Kasumi-1 (cell line): ENCODE measurements at regions not wholly inside any gene's neighbourhood (a gene's known extent, or its start where the extent isn't known, plus 50 kb on each side); places are given as distances from the start of the nearest gene placed in this dataset.

Experiments
- DNase-seq, 2 experiments: peaks; one replicate each; lab custom pipeline; 2025; lab: John Stamatoyannopoulos, UW

DNA sequence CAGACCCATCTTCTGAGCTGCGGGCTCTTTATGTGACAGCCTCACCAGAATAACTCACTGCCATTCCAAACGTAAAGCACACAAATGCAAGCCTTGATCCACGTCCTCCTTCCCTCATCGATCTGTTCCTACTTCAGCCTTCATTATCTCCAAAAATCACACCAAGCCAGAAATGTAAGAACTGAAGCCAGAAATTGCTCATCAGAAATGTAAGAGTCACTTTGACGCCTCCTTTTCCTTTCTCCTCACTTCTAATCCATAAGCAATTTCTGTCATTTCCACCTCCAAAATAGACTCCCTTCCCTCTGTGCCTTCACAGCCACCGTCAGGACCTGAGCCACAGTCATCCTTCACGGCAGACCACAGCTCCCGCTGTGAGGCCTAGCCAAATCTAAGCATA, 387.3 kb upstream of the B3GAT1 start:
- no peak for DNase-seq

DNA sequence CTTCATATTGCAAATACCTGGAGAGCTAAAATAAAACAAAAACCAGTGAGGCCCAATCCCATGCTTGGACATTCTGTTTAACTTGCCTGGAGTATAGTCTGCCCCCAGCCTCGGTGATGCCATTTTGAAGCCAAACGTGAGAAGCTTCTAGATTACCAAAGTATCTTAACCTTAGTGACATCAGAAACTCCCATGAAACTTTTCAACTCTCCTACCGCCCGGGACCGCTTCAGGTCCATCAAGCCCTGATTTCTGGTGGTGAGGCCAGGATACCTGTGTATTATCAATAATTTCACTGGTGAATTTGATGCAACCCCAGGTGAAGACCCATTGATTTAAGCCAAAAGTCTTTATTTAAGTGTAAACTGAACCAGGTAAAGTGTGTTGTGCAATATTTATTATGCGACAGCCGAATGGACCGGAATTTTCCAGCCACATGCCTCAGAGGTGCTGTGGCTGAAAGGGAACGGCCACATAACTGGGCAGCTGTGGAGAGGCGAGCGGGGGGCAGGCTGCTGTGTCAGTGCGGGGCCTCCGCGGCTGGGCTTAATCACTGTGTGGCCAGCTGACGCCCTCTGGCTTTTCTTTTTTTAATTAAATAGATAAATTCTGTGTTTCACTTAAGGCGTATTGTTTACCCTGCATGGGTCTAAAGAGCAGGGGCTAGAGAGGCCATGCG, 385.5 kb upstream of the B3GAT1 start:
- no peak for DNase-seq

DNA sequence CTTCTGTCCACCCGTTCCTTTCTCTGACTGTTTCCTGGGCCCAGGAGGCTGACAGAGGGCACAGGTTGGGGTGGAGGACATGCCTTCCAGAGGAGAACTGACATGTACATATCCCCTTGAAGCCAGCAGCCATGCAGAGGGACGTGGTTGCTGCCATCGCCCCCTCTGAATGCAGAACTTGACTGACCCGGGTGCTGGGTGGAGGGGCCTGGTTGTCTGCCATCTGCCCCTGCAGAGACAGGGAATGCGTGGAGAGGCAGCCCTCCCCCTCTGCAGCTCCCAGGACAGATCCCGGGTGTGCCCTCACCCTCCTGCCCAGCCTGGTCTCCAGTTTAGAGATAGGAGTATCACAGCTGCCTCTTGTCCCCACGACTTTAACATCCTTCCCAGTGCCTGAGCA, 383.0 kb upstream of the B3GAT1 start:
- DNase-seq = no peak

DNA sequence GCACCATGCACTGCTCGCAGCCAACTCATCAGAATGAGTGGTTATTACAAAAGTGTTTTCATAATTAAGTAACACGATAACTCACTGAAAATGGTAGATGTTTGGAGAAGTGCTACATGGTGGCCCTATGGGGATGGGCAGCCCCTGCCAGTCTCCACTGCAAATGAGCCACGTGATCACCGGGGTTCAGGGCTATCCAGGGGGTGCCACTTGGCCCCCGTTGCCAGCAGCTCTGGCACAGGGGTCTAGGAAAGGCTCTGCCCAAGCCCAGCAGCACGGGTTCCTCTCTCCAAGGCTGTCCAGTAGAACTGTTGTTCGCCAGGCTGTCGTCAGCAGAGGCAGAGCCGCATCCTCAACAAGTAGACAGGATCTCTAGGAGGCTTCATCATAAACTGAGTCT, 382.1 kb upstream of the B3GAT1 start:
- DNase-seq = no peak

DNA sequence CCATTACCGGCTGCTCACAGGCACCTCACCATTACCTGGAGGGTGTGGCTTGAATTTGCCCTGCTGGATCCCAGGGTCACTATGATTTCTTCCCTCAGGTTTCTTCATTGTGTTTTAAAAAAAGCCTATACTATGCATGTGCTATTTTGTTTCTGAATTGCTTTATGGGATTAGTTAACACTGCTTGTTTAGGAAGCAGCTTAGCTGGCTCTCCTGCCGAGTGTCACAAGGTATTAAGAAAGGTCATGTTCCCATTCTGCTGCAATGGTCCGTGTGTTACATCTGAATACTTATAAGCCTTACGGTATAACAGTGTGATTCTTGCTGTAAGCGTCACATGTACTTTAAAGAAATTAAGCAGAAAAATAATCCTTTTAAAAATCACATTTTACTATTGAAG, 380.6 kb upstream of the B3GAT1 start:
- DNase-seq = no peak

DNA sequence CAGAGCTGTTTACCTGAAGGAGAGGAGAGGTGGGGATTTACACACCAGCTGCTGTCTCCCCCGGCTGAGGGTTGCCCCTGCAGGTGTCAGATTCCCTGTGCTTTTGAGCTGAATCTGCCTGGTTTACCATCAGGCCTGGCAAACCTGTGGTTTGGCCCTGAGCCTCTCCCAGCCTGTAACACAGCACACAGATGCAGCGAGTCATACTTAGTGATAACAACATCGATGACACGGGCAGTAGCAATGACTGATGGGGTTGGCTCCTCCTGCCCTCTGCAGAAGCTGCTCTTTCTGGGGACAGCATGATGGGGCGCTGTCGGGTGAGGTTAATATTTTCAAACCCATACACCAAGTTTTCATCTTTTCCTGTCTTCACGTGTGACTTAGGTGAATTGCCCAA, 380.0 kb upstream of the B3GAT1 start:
- no peak for DNase-seq

DNA sequence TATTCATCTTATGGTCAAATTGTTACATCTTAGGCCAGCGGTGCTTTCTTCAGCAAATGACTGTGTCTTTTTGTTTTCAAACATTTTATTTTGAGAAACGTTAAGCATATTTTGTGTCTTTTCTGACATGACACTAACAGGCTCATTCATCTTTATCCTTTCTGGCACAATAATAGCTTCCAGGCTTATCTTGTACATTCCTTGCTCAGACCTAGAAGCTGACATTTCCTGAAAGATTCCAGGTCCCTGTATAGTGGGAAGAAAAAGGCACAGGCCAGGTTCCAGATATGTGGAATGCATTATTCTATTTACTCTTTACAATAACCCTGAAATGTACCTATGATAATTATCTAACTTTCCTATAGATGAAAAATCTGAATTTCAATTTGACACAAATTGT, 379.1 kb upstream of the B3GAT1 start:
- DNase-seq = no peak

DNA sequence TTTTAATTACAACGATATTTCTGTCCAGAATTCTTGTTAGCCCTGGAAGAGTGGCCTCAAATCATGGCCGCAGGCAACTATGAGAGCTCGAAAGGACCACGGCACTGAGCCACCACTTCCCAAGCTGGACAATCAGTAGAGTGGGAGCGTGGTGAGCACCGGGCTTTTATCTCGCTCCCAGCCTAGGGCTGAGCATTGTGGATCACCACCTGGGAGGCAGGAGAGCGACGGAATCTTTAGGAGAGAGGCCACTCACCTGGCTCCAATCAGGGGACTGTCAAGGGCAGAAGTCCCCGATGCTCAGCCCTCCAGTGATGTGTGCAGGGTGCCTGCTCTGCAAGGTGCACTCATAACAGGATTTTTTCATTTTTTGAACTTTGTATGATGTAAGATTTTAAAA, 377.1 kb upstream of the B3GAT1 start:
- no peak for DNase-seq

DNA sequence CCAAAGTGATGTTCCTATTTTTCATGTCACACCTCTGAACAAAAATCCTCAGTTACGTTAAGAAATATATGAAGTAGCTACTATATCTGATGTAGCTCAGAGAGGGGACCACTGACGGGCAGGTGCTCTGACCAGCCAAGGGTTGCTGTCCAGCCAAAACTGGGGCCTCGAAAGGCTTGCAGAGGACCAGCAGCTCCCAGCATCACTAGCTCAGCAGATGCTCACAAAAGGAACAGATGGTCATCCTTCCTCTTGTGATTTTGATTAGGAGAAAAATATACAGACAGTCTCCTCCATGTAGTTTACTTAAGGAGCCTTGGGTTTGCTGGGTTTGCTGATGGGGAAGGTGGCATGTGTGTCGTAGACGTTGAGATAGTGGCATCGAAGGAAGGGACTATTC, 374.6 kb upstream of the B3GAT1 start:
- DNase-seq = no peak

DNA sequence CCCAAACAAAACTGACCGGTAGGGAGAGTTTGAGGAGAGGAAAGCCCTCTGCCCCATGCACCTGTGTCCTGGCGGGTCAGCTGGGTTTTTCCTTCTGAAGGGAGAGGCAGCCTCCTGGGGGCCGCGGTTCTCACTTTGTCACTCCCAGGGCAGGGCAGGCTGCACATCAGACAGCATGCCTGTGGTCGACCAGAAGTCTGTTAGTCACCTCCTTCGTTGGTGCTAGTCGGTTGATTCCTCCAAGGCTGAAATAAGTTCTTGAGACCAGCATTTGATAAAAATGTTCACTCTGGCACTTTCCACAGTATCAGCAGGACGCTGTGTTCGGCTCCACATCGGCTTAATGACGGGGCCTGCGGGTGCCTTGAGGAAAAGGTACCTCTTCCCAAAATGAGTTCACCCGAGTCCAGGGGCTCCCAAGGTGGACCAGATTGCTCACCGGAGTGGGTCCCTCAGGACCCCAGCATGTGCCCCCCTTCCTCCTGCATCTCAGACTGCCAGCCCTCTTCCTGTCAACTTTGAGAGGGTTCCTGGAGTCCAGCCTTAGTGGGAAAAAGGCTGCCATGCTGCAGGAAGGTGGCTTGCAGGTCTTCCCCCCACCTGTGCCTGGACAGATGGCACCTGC, 373.7 kb upstream of the B3GAT1 start:
- DNase-seq = no peak

DNA sequence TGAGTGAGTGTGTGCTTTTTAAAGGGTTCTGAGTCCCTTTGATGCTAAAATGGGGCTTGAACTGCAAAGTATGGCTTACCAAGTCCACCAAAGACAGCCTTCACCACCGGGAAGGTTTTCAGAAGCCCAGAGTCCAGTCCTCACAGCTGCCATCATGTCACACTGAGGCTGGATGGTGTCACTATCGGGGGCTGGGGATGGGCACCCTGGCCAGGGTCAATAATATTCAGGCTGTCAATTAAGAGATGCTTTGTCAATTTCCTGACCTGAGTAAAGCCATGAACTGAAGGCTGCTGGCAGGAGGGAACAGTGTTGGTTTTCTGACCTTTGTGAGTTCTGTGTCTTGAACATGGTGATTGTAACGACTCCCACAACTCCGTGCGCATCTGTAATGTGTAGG, 373.0 kb upstream of the B3GAT1 start:
- no peak for DNase-seq

DNA sequence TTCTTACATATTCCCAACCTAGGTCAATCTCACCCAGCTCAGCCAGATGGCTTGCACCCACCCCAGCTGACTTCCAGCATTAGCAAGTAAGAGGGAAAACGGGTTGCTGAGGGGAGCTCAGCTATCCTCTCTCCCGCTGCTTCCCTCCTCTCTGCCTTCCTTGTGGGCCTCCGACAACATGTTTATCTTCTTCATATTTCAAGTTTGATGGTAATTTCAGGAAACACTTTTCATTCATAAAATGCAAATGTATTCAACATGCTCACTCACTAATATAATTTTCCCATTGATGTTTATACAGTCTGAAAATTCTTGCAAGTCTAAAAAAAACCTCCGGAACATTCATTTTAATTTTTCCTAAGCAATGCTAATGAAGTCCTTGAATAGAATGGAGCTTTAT, 372.5 kb upstream of the B3GAT1 start:
- DNase-seq = no peak

DNA sequence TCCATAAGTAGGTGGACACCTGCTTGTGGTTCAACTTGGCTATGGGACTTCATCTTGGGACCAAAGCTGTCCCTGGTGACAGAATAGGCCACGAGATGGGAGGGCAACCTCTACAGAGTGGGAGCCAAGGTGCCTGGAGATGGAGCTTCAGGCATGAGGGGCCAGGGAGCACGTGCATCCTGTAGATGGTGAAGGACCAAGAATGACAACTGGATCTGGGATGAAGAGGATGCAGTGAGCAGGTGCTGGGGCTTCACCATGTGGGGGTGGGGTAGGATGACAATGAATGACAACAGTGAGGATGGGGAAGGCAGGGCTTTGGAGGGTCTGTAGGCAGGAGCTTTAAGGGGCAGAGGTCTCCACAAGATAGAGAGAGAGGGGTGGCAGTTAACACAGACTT, 372.0 kb upstream of the B3GAT1 start:
- DNase-seq = no peak

DNA sequence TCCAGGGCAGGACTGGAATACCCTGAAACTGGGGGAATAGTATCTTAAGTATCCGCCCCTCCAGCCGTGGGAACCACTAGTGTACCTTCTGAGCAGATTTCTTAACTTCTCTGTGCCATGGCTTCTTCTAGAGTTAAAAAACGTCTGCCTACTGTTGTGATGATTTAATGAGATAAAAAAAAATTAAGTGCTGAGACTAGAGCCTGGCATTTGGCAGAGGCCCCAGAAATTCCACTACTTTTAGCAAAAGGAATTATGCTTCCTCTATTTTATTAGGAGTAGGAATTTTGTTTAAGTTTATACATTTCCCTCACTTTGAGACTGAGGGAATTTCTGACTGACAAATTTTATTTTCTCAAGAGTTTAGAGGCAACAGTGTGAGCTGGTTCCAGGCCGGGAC, 371.2 kb upstream of the B3GAT1 start:
- DNase-seq = no peak

DNA sequence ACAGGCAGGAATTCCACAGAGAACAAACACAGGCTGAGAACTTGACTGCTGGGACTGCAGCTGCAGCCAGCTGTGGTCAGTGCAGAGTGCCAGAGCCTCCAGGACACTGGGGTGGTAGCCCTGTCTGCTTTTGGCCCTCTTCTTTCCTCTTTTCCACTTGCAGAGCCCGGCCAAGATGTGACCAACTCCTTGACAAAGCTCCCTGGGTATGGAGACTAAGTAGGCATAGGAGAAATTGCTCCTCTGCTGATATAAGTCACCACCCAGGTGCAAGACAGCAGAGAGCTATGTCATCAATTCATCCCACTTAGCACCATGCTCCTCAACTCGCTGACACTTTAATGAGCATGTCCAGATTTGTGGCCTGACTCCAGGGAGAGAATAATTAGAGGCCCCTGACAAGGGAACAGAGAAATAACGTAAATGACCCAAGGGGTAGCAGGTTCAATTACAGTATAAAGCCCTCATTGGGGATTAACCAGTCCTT, 369.4 kb upstream of the B3GAT1 start:
- DNase-seq = no peak

DNA sequence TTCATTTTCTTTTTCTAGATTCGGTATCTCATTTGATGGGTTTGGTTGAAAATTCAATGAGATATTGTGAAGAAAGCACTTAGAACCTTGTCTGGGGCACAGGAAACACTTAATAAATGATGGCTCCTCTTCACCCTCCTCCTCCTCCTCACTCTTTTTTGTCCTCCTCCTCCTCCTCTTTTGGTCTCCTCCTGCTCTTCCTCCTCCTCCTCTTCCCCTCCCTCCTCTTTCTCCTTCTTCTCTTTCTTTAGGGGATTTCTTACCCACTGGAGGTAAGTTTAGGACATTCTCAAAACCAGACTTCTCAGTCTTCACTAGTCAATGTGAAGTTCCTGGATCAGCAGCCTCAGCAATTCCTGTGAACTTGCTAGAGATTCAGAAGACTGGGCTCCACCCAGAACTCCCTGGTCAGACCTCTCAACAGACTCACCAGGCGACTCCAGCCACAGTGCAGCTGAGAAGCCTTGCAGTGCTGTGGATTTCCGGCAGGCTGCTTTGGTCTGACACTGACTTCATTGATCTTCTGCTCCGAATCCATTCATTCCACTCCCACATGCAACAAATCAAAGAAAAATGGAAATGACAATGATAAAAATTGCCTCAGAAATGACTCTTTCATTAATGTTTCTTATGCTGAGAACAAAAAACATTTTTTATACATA, 368.6 kb upstream of the B3GAT1 start:
- DNase-seq = no peak

DNA sequence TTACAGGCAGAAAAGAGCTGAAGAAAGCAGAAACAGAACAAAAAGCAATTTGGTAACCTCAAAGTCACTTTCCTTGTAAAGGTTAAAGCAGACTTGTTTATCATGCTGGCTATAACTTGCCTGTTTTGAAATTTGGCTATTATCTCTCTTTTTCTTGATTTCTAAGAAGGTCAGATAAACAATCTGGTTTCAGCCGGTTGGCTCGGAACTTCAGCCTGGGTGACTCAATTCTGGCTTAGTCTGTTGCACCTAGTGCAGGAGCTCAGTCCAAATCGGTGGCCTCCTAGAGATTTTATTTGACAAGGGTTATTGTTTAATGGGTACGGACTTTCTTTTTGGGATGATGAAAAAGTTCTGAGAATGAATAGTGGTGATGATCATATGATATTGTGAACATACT, 367.1 kb upstream of the B3GAT1 start:
- no peak for DNase-seq

DNA sequence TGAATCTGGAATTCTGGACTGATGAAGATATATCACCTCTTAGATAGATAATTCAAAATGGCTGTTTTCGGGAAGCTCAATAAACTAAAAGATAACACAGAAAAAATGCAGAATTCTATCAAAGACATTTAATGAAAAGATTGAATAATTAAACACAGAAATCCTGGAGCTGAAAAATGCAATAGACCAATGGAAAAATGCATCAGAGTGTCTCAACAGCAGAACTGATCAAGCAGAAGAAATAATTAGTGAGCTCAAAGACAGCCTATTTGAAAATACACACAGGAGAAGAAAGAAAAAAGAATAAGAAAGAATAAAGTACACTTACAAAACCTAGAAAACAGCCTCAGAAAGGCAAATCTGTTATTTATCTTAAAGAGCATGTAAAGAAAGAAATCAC, 356.4 kb upstream of the B3GAT1 start:
- DNase-seq = no peak

DNA sequence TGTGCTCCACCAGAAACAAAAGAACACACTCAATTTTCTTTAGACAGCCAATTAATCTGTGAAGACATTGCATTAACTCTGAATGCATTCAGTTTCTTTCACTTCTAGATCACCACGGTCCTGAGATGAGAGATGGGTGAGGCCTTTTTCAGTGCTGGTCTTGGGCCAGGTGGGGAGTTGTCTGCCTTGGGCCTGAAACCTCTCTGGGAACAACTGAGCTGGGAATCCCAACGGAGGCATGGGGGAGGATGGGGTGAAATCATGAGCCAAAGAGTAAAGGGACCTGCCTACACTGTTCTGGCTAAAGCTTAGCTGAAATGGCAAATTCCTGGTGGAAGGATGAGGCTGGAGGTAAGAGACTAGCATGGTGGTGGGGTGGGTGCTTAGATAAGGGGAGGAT, 353.5 kb upstream of the B3GAT1 start:
- no peak for DNase-seq

DNA sequence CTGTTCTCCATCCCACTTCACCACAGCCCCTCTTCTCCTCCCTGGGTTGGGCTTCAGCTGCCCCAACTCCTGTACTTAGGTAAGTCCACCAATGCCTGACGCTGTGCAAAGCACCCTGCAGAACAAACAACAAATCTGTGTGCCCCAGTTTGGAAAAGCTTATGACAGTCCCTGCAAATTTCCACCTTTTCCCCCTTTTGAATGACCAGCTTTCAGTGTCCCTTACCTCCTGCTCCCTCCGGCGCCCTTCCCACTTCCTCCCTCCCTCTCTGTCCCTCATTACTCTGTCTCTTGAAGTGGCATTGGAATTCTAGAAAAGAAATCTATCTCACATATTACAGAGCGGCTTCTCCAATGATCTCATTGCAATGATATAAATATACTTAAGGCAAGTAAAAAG, 352.9 kb upstream of the B3GAT1 start:
- no peak for DNase-seq

DNA sequence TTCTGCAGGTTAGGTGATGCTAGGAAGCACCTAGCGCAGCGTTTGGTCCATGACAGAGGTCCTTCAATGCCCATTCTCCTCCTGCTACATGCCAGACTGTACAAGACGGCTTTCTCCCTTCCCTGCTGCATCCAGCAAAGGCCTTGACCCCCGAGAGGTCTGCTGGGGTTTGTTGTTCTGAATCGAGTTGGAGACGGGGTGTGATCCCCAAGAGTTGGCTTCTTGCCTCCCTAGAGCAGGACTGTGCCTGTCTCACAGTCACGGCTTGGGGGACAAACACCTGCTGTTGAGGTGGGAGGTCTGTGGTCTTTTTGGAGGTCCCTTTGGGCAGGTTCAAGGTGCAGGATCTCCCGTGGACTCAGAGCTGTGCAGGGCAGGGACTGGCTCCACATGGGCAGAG, 352.3 kb upstream of the B3GAT1 start:
- DNase-seq = no peak

DNA sequence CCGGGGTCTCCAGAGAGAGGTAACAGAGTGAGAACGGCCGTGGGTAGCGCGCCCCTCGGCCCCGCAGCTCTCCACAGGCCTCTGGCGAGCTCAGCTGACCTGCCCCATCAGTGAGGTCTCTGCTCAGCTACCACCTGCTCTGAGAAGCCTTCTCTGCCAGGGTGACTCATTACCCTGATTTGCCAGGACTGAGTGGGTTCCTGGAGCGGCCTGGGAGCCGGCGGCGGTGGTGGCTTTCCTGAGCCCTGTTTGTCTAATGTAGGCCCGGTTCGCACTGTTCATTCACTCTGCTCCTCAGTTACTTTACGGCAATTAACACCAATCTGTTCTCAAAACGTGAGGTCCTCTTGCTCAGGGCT, 351.0 kb upstream of the B3GAT1 start:
- DNase-seq = no peak

DNA sequence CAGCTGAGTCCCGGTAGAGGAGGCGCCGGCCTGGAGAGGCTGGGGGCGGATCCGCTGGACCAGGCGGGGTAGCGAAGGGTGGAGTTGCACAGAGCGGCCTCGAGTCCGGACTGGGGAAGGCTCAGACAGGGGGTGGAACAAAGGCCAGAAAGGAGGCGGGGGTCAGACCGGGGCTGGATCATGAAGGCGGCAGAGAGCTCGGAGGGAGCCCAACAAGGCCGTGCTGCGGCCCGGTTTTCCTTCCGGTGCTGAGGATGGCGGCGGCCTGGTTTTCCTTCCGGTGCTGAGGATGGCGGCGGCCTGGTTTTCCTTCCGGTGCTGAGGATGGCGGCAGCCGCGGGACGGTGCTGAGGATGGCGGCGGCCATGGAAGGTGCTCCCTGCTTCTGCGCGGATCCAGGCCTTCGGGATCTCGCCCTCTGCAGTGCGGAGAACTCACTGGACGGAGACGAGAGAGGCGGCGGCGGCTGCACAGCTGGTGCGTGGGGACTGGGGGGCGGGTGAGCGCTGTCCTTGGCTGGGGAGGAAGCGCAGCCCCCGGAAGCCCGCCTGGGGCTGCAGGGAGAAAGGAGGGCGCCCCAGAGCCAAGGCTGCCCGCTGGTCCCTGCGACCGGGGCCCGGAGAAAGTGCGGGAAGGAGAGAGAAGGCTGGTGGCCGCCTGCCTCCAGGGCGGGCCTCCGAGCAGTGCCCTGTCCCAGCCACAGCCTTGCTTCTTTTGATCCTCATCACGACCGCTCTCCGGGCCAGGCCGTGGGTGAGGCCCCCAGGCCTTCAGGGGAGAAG, 350.4 kb upstream of the B3GAT1 start:
- DNase-seq = no peak
